GM12878 (cell line): ENCODE measurements at regions not wholly inside any gene's neighbourhood (a gene's known extent, or its start where the extent isn't known, plus 50 kb on each side); places are given as distances from the start of the nearest gene placed in this dataset.

Experiments used
- ATAC-seq: fragments of 200-7000 bp; cut with Tn5 transposase; 3 replicates; pipeline ENCODE4 v1.9.1; 2020; ENCODE audit warnings: mild to moderate bottlenecking, moderate library complexity
- BruUV-seq: library from RNA; stranded (reverse); fragments of 400-500 nt; replicated peaks from 2 replicates; lab custom pipeline; 2021; lab: Mats Ljungman, UMichigan
- CTCF ChIA-PET: fragments of 300-600 bp; sonication (Branson Sonifier 250); formaldehyde crosslinking; extraction: SDS; loops from one replicate; lab custom pipeline; 2021; ENCODE audit warnings: inconsistent platforms; lab: Yijun Ruan, JAX
- POLR2A ChIA-PET: fragments of 350-600 bp; formaldehyde crosslinking; extraction: SDS; loops from one replicate; lab custom pipeline; 2021; ENCODE audit warnings: inconsistent platforms; lab: Charles Lee
- RAD21 ChIA-PET: fragments of 300-600 bp; sonication (Branson Sonifier 250); formaldehyde crosslinking; loops from one replicate; lab custom pipeline; 2023; ENCODE audit warnings: antibody characterized with exemption; ENCODE audit not compliant: unreplicated experiment; lab: Charles Lee
- SMC1A ChIA-PET: fragments of 300-600 bp; sonication (Branson Sonifier 250); formaldehyde crosslinking; loops from one replicate; lab custom pipeline; 2023; ENCODE audit not compliant: unreplicated experiment, uncharacterized antibody; lab: Charles Lee
- DNase-seq: peaks from one replicate; pipeline ENCODE4 v3.0.0-alpha.2; 2011; ENCODE audit warnings: low read depth, low spot score
- FAIRE-seq: peaks from 3 replicates; lab custom pipeline; 2011; peaks lifted over from hg19 to GRCh38; lab: Jason Lieb, UNC
- H2AFZ ChIP-seq: 2 replicates; pipeline ENCODE4 v1.6.0; 2011; ENCODE audit warnings: low read depth, low read length, control low read depth; ENCODE audit not compliant: control insufficient read depth
- H3K27ac ChIP-seq: 2 replicates; pipeline ENCODE4 v1.5.1; 2011; ENCODE audit warnings: control low read depth; ENCODE audit not compliant: control insufficient read depth, insufficient read depth
- H3K27me3 ChIP-seq, 2 experiments: replicated peaks in 1 of 2; 2 replicates each; pipeline versions ENCODE4 v1.6.0 to v1.6.1; 2011; ENCODE audit warnings: low read length in 1 of 2; ENCODE audit not compliant: control insufficient read depth in 2 of 2, insufficient read depth in 2 of 2
- H3K36me3 ChIP-seq, 2 experiments: 2 replicates each; pipeline ENCODE4 v1.5.1; 2011; ENCODE audit warnings: low read length in 1 of 2; ENCODE audit not compliant: control insufficient read depth in 2 of 2, insufficient read depth in 2 of 2
- H3K4me1 ChIP-seq: 2 replicates; pipeline ENCODE4 v1.6.1; 2011; ENCODE audit warnings: mild to moderate bottlenecking, low read length, moderate library complexity, mixed read lengths; ENCODE audit not compliant: control insufficient read depth, insufficient read depth
- H3K4me2 ChIP-seq: 2 replicates; pipeline ENCODE4 v1.6.0; 2011; ENCODE audit warnings: control low read depth; ENCODE audit not compliant: control insufficient read depth, insufficient read depth
- H3K4me3 ChIP-seq: fragments of 200-600 bp; sonication (generic); 2 replicates; pipeline ENCODE4 v1.5.1; 2016
- H3K79me2 ChIP-seq: 2 replicates; pipeline ENCODE4 v1.6.0; 2011; ENCODE audit warnings: low read length; ENCODE audit not compliant: control insufficient read depth, insufficient read depth
- H3K9ac ChIP-seq: 2 replicates; pipeline ENCODE4 v1.8.0; 2011; ENCODE audit warnings: low read length, control low read depth, mixed read lengths; ENCODE audit not compliant: control insufficient read depth, insufficient read depth
- H3K9me3 ChIP-seq: replicated peaks from 3 replicates; pipeline ENCODE4 v1.5.1; 2011; ENCODE audit warnings: mild to moderate bottlenecking, low read length; ENCODE audit not compliant: control insufficient read depth, insufficient read depth
- H4K20me1 ChIP-seq: 2 replicates; pipeline ENCODE4 v1.6.0; 2011; ENCODE audit not compliant: control insufficient read depth, insufficient read depth
- ATF2 ChIP-seq: IDR thresholded peaks from 2 replicates; pipeline ENCODE4 v1.6.1; 2012; ENCODE audit warnings: low read length, inconsistent platforms
- ATF3 ChIP-seq: IDR thresholded peaks from 2 replicates; pipeline ENCODE4 v1.6.1; 2011; ENCODE audit warnings: low read depth, mild to moderate bottlenecking, low read length, moderate library complexity, borderline replicate concordance; ENCODE audit errors: extremely low read depth
- BHLHE40 ChIP-seq, 2 experiments: fragments of 450-650 bp in 1 of 2; IDR thresholded peaks; 2 replicates each; pipeline ENCODE4 v1.6.1; 2011 to 2017; ENCODE audit warnings: low read depth in 2 of 2, borderline replicate concordance in 1 of 2, improper control_type of control experiment in 1 of 2, low read length in 1 of 2, mild to moderate bottlenecking in 1 of 2
- BMI1 ChIP-seq: fragments of 450-650 bp; IDR thresholded peaks from 2 replicates; pipeline ENCODE4 v1.6.1; 2016; ENCODE audit warnings: mild to moderate bottlenecking, moderate library complexity, borderline replicate concordance
- BRCA1 ChIP-seq: IDR thresholded peaks from 2 replicates; pipeline ENCODE4 v1.6.1; 2011; ENCODE audit warnings: low read depth, low read length, improper control_type of control experiment
- E2F8 ChIP-seq: fragments of 450-650 bp; IDR thresholded peaks from 2 replicates; pipeline ENCODE4 v1.6.1; 2018; ENCODE audit warnings: mild to moderate bottlenecking, low read depth, moderate library complexity; ENCODE audit not compliant: partially characterized antibody
- ELK1 ChIP-seq: IDR thresholded peaks from 2 replicates; pipeline ENCODE4 v1.6.1; 2012; ENCODE audit warnings: low read depth, low read length, improper control_type of control experiment
- MLLT1 ChIP-seq: fragments of 450-650 bp; IDR thresholded peaks from 2 replicates; pipeline ENCODE4 v1.6.1; 2016; ENCODE audit warnings: mild to moderate bottlenecking
- NFIC ChIP-seq: IDR thresholded peaks from 2 replicates; pipeline ENCODE4 v1.6.1; 2012; ENCODE audit warnings: low read depth, mild to moderate bottlenecking, inconsistent platforms, low read length, moderate library complexity
- PKNOX1 ChIP-seq: fragments of 450-650 bp; IDR thresholded peaks from 2 replicates; pipeline ENCODE4 v1.6.1; 2016; ENCODE audit warnings: mild to moderate bottlenecking
- RAD21 ChIP-seq: IDR thresholded peaks from 2 replicates; pipeline ENCODE4 v1.6.1; 2011; ENCODE audit warnings: mild to moderate bottlenecking, low read depth, low read length, moderate library complexity; ENCODE audit not compliant: insufficient read depth
- SKIL ChIP-seq: fragments of 450-650 bp; IDR thresholded peaks from 2 replicates; pipeline ENCODE4 v1.6.1; 2017; ENCODE audit warnings: mild to moderate bottlenecking, low read depth, inconsistent platforms; ENCODE audit not compliant: poor library complexity, severe bottlenecking
- TCF3 ChIP-seq: IDR thresholded peaks from 2 replicates; pipeline ENCODE4 v1.6.1; 2012; ENCODE audit warnings: low read depth, mild to moderate bottlenecking, low read length, borderline replicate concordance; ENCODE audit not compliant: insufficient read depth
- WGBS: methylation state at CpG from one replicate; pipeline ENCODE4 v1.1.6; 2016; ENCODE audit warnings: low lambda C conversion rate; ENCODE audit not compliant: insufficient replicate concordance, insufficient coverage; ENCODE audit errors: missing lambda C conversion rate; 5-methylcytosine and 5-hydroxymethylcytosine counted together
- in situ Hi-C: fragments of 300-500 bp; cut with MboI; formaldehyde crosslinking; loops from 9 replicates; pipeline ENCODE4 v1.14.3; 2018; ENCODE audit warnings: mixed read lengths
- intact Hi-C: fragments of 100-400 bp; cut with micrococcal nuclease; formaldehyde crosslinking; loops from one replicate; pipeline ENCODE4 v1.14.2; 2022; ENCODE audit not compliant: unreplicated experiment

GRCh38 chr13:76223999-76224398, 587.9 kb downstream of the LMO7 start:
- no peak overlapping the region for H3K4me2 ChIP-seq
- no TSS peak for BruUV-seq
- no peaks in the 10 kb centered on the region for H4K20me1 ChIP-seq
- H3K9ac ChIP-seq: no peak overlapping the region
- H3K4me1 ChIP-seq: no peaks in the 10 kb centered on the region
- H3K9me3 ChIP-seq: no peaks in the 10 kb centered on the region
- H3K79me2 ChIP-seq: no peaks in the 10 kb centered on the region
- no peak for FAIRE-seq
- in situ Hi-C loops: no loop called here
- intact Hi-C loops: no loop called here
- RAD21 ChIA-PET: no interaction called here
- POLR2A ChIA-PET: no interaction called here
- H2AFZ ChIP-seq: no peak overlapping the region
- no peak overlapping the region for H3K27ac ChIP-seq
- H3K36me3 ChIP-seq: no peaks in the 10 kb centered on the region
- no peak for DNase-seq
- WGBS: 11% methylated on average over 5 of the region's 5 CpGs
- ATAC-seq: no peak
- H3K4me3 ChIP-seq: no peak overlapping the region
- H3K27me3 ChIP-seq: no peaks in the 10 kb centered on the region
- CTCF ChIA-PET: no interaction called here
- SMC1A ChIA-PET: interaction anchor here (1.1 kb wide), 1 partner anchor 8 kb away, joined by 3 read pairs; no protein-coding TSS in a partner anchor
- TF ChIP-seq E2F8 (no peak), RAD21 (no peak), ELK1 (no peak), NFIC (no peak), ATF3 (no peak), BMI1 (no peak), SKIL (no peak), PKNOX1 (no peak), ATF2 (no peak), TCF3 (no peak), BRCA1 (no peak), MLLT1 (no peak), BHLHE40 (IDR thresholded peaks at IDR 0.05; ENCODE audit: borderline replicate concordance in 1 of 2, low read depth in 2 of 2, low read length in 1 of 2) (no peak)
